HG03378 (cell line): ENCODE measurements at regions not wholly inside any gene's neighbourhood (a gene's known extent, or its start where the extent isn't known, plus 50 kb on each side); places are given as distances from the start of the nearest gene placed in this dataset.

ENCODE experiments used
- ATAC-seq: cut with Tn5 transposase; IDR thresholded peaks from one replicate; pipeline ENCODE4 v1.9.1; 2021; ENCODE audit warnings: mild to moderate bottlenecking, moderate library complexity; ENCODE audit not compliant: unreplicated experiment

GRCh38 chr2:78011251-78011650 is 489.1 kb upstream of the LRRTM4 start:
- ATAC-seq = no peak

DNA sequence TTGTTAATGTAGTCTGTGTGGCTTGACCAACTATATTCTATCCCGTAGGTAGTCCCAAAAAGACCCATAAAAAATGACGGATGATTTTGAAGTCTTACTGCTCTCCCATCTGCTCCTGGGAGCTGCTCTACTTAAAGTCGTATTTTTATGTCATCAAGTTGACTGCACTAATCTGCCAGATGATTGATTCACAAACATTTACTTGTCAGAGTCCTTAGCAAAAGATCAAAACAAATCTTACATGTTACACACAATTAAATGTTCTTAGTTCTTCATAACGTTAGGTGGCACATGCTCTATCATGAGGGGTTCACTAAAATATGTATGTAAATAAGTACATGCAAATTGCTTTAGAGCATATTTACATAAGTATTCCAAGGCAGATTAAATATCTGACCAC is 498.3 kb upstream of the LRRTM4 start:
- no peak for ATAC-seq

- no peak for ATAC-seq
These were observed 501.2 kb upstream of the LRRTM4 start for GRCh38 chr2:78023356-78023755.

GRCh38 chr2:78024996-78025395 is 502.8 kb upstream of the LRRTM4 start:
- ATAC-seq = no peak

DNA sequence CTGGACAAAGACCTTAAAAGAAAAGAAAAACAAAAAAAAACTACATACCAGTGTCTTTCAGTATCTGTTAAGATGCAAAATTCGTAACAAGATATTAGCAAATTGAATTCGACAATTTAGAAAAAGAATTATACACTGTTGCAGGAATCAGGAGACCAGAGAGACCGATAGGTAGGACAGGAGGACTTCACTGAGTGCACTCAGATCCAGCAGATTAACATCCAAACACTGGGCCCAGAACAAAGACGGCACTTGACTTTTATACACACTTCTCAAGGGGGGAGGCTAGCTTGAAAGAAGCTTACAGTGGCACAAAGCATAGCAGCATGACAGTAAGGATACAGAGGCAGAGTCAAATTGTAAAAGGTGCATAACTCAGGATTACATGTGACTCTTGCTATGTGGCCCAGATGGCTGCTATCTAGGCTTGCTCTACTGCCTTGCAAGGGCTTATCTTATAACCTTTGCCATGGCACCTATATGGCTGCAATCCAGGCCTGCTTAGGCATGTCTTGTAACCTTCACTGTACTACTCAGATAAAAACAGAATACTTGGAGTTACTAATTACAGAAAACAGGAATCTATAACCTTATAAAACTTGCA is 507.3 kb upstream of the LRRTM4 start:
- no peak for ATAC-seq

- ATAC-seq = no peak
These were observed 512.5 kb upstream of the LRRTM4 start for GRCh38 chr2:78034706-78035105.

DNA sequence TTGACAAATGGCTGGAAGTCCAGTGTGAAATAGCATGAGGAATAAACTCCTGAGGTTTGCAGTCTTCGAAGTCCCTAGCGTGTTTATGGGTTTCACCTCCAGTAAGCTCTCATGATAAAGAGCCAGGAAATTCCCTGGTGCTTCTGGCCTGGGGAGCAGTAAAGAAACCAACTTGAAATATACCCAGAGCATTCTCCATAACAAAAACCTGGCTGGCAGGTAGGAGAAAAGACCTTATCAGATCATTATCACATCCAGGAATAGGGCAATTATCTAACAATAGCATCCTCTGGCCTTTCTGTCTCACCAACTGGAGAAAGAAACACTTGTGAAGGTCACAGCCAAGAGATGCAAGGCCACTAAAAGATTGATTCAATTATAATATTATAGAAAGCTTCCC is 513.6 kb upstream of the LRRTM4 start:
- no peak for ATAC-seq

- no peak for ATAC-seq
These were observed 529.3 kb upstream of the LRRTM4 start for GRCh38 chr2:78051480-78051879.

- ATAC-seq = no peak
These were observed 534.8 kb upstream of the LRRTM4 start for GRCh38 chr2:78056976-78057375.

DNA sequence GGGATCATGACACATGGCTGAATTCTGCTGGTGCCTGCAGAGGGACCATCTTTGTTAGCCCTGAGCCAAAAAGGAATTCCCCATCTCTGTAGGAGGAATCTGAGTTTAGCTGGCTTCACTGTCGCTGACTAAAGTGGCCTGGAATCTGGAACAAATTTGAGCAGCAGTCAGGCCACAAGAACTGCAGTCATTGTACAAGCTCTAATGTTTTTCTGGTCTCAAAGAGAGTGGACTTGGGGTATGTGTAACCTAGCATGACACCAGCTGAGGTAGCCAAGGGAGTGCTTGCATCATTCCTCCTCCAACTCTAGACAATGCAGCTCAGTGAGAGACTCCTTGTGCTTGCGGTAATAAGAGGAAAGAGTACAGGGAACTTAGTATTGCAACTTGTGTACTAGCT is 539.1 kb upstream of the LRRTM4 start:
- no peak for ATAC-seq

DNA sequence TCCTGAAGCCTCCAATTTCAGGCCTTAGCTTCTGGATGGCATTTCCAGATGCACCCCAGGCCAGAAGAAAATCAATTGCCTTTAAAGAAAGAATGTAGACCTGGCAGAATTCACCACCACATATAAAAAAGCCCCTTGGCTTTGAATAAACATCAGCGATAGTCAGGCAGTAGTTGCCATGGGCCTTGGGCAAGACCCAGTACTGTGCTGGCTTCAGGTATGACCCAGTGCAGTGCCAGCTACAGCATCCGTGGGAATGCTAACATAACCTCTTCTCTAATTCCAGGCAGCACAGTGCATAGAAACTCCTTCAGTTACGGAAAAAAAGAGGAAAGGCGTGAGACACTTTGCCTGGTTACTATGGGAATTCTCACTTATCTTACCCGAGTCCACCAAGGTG is 539.6 kb upstream of the LRRTM4 start:
- no peak for ATAC-seq

- ATAC-seq = no peak
These were observed 541.3 kb upstream of the LRRTM4 start for GRCh38 chr2:78063246-78064020.

- no peak for ATAC-seq
These were observed 543.2 kb upstream of the LRRTM4 start for GRCh38 chr2:78065366-78065765.

- ATAC-seq = no peak
These were observed 546.6 kb upstream of the LRRTM4 start for GRCh38 chr2:78068808-78069207.

- ATAC-seq = no peak
These were observed 548.5 kb upstream of the LRRTM4 start for GRCh38 chr2:78070693-78071092.

DNA sequence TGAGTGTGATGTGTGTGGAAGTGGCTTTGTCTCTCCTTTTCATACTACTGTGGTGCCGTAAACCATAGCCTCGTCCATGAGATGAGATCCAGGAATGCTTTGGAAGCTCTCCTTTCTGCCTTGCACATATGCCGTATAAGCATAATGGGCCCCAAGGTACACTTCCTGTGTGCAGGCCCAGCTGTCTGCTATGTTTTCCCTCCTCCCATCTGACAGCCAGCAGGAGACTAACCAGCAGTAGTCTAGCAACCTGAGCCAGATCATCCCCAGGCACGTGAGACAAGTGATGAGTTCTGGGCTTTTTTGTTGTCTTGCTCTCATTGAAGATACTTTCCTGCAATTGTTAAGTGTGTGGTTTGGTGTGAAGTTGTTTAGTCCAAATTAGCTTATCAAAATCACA is 555.5 kb upstream of the LRRTM4 start:
- ATAC-seq = no peak

DNA sequence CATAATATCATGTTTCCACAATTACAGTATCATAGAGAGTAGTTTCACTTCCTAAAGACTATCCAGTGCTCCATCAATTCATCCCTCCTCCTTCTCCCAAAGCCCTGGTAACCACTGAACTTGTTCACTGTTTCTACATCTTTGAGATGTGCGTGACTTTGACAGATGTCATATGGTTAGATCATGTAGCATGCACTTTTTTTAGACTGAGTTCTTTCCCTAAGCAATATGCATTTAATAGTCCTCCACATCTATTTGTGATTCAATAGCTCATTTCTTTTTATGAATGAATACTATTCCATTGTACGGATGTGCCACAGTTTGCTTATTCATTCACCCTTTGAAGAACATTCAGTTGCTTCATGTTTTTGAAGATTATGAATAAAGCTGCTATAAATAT is 560.4 kb upstream of the LRRTM4 start:
- no peak for ATAC-seq

GRCh38 chr2:78093436-78093835 is 571.3 kb upstream of the LRRTM4 start:
- ATAC-seq = no peak

- ATAC-seq = no peak
These were observed 587.1 kb upstream of the LRRTM4 start for GRCh38 chr2:78109272-78109671.

- ATAC-seq = no peak
These were observed 593.1 kb upstream of the LRRTM4 start for GRCh38 chr2:78115291-78115690.

- no peak for ATAC-seq
These were observed 595.9 kb upstream of the LRRTM4 start for GRCh38 chr2:78118037-78118436.

GRCh38 chr2:78120275-78120674 is 598.1 kb upstream of the LRRTM4 start:
- ATAC-seq = no peak

- no peak for ATAC-seq
These were observed 602.9 kb upstream of the LRRTM4 start for GRCh38 chr2:78125042-78125441.
